HG03378 (cell line): ENCODE measurements at regions not wholly inside any gene's neighbourhood (a gene's known extent, or its start where the extent isn't known, plus 50 kb on each side); places are given as distances from the start of the nearest gene placed in this dataset.
"Not testable (repeated sequence)": the region's sequence is repeated elsewhere in the genome, so short reads cannot be mapped to it uniquely, and the experiment has no call there.

Source experiments
- ATAC-seq: cut with Tn5 transposase; IDR thresholded peaks from one replicate; pipeline ENCODE4 v1.9.1; 2021; ENCODE audit warnings: mild to moderate bottlenecking, moderate library complexity; ENCODE audit not compliant: unreplicated experiment

DNA sequence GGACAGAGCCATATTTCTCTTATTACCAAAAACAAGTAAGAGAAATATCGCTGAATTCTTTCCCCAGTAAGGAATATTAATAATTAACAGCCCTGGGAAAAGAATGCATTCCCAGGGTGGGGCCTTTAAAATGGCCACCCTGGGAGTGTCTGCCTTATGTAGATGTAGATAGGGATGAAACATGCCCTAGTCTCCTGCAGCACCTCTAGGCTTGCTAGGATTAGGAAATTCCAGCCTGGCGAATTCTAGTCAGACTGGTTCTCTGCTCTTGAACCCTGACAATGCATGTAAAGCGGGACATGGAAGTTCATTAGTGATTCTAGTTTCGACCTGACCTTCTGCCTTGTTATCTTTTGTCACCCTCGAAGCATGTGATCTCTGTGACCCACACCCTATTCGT is 405.2 kb upstream of the MAP2 start:
- ATAC-seq = not testable (repeated sequence)

GRCh38 chr2:209029249-209029648 is 394.6 kb upstream of the MAP2 start:
- no peak for ATAC-seq

DNA sequence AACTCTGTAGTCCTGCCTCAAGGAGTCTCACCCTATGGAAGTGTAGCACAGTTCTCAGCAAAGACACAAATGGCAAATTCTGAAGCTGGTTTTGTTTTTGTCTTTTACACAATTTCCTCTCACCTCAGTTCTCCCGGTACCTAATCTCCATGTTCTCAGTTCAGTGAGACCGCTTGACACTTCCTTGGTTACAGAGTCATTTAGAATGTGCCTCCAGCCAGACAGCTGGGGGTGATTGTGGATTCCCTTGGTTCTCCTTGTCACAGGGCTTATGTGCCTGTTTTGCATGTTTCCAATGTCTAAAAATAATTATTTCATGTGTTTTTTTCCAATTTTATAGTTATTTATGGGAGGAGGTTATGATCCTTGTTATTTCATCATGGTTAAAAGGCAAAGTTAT is 379.5 kb upstream of the MAP2 start:
- ATAC-seq = no peak

DNA sequence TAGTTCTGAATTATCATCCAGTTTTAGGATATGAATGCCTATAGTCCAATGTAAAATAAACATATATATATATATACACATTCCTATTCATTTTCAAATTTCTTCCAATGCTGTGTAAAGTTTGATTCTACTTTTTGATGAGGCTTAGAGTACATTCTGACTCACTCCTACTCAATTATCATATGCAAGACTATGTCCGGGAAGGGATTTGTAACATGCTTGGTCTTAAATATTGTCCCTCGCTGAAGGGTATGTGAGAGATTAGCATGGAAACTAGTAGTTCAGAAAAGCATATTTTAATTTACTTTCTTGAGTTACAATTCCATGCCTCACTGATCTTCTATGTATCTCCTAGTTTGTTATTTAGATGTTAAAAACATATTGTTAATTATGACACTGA is 377.7 kb upstream of the MAP2 start:
- ATAC-seq = no peak

DNA sequence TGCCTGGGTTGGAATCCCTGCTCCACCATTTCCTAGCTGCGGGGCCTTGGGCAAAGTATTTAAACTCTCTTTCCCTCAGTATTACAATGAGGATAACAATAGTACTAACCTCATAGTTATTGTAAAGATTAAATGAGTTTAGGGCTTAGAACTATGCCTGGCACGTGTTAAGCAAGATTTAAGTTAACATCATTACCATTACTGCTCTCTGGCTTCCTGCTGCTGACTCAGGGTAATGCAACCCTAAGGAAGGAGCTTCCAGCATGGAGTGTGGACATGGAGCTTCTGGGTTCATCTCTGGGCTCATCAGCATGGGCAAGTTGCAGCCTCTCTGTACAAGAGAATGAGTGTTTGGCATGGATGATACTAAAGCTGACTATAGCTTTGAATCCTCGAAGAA is 374.2 kb upstream of the MAP2 start:
- ATAC-seq = no peak

- no peak for ATAC-seq
Observed at GRCh38 chr2:209062210-209062609, 361.6 kb upstream of the MAP2 start.

DNA sequence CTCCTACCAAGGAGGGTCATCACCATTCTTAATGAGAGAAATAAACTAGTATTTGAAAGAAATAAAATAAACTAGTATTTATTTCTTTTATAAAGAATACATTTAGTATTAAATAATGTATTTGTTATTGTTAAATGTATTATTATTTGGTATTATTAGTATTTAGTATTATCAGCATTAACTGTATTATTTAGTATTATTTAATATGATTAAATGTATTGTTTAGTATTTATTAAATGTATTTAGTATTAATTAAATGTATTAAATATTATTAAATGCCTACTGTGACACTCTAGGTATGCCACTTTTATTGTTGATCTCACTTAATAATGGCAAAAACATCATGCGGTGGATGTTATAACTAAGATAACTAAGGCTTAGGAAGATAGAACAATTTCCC is 353.6 kb upstream of the MAP2 start:
- ATAC-seq = no peak

DNA sequence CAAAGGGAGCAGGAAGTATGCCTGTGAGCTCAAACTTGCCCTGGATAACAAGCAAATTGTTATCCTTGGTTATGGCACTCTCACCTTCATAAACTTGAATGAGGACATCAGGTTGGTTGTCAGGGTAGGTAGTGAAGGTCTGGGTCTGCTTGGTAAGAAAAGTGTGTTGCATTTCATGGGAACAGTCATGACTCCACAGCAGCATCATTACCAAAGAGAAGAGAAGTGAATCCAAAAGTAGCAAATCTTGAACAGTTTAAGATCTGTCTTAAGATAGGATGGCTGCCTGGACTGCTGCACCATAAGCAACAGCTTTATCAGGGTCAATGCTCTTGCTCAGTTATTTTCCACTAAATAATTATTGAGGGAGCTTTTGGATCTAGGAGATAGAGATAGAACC is 350.7 kb upstream of the MAP2 start:
- ATAC-seq = no peak

DNA sequence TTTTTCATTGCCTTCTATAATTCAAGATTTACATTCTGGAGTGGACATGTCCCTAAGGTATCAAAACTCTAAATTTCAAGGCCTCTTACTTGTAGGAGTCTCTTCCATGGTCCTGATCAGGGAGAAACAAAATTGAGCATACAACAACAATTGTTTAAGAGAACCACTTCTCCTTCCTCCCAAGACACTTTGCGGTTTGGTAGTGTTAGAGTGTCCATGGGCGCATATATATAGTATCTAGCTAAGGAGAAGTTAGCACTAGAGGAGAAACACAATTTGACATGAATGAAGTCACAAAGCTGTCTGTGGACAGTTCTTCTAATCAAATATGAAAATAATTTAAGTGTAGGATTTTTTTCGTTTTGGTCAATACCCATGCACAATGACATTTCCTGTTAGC is 349.1 kb upstream of the MAP2 start:
- ATAC-seq = no peak

DNA sequence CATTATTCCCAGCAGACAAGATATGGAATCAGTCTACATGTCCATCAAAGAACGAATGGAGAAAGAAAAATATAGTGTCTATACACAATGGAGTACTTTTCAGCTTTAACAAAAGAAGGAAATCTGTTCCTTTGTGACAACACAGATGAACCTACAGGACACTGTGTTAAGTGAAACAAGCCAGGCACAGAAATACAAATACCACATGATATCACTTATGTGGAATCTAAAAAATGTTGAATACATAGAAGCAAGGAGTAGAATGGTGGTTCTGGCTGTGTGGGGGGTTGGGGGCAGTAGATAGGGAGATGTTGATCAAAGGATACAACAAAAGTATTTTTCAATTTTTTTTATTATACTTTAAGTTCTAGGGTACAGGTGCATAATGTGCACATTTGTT is 347.7 kb upstream of the MAP2 start:
- no peak for ATAC-seq

GRCh38 chr2:209086761-209087160 is 337.1 kb upstream of the MAP2 start:
- ATAC-seq = no peak

- ATAC-seq = no peak
Observed at GRCh38 chr2:209091056-209091455, 332.8 kb upstream of the MAP2 start.

DNA sequence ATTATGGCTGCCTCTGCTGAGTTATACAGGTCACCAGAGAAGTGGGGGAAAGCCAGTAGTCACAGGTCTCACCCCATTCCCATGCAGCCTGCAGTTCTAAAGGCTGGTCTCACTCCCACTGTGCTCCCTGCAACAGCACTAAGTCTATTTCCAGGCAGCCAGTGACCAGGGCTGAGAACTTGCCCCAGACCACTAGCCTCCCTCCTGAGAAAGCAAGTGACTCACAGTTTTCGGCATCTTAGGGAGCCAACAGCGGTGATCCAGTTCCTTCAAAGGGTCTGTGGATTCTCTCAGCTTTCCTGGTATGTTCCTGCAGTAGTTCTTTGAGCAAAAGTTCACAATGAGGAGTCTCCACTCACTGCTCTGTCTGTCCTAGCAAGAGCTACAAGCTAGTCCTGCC is 329.6 kb upstream of the MAP2 start:
- no peak for ATAC-seq

- no peak for ATAC-seq
Observed at GRCh38 chr2:209095432-209095831, 328.4 kb upstream of the MAP2 start.

- no peak for ATAC-seq
Observed at GRCh38 chr2:209097168-209097567, 326.7 kb upstream of the MAP2 start.

DNA sequence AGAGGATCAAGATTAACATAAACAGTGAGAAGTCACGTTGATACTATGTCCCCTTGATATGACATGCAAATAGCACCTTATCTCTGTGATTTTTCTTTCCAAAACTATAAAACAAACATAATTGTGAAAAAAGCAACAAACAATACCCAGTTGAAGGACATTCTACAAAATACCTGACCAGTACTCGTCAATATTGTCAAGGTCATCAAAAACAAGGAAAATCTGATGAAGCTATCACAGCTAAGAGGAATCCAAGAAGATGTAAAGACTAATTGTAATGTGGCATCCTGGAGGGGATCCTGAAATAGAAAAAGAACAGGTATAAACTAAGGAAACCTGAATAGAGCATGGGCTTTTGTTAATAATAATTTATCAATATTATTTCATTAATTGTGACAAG is 321.5 kb upstream of the MAP2 start:
- no peak for ATAC-seq

DNA sequence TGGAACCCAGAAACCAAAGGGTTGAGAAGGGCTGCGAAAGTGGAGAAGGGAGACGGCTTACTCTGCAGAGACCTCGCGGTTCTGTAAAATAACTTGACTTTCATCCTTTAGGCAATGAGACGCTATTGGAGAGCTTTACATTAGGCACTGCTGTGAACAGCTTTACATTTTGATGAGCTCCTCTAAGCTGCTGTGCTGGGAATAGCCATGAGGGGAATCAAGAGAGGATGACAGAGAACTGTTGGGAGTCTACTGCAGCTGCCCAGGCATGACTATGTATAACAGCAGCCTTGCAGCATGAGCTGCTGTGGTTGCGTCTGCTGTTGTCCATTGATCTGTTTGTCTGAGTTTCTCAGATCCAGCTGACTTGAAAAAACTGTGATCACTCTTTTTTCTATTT is 310.8 kb upstream of the MAP2 start:
- no peak for ATAC-seq

DNA sequence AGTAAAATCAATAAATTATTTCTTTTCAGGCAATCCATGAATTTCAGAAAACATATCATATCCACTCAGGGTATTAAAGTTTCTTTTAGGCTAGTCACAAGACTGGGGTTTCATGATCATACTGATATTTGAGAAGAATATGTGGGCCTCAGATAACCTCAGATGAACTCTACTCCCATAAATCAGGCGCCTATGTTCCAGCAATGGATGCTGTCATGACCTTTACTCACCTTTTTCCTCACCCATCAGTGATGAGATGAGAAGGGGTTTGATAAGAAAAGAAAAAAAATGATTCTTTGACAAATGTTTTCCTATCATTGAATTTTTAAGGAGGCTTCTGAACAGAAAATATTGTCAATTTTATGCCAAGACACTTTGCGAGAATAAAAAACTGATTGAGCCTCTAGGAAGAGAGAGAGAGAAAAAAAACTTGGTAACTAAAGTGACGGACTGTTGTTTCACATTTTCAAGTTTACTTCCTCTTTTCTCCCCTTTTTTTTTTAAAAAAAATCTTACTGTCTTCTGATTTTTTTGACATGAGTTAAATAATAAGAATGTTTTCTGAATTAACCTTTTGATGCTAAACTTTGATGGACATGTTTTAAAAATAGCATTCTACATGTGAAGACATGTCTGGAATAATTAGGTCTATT is 309.1 kb upstream of the MAP2 start:
- ATAC-seq = no peak

DNA sequence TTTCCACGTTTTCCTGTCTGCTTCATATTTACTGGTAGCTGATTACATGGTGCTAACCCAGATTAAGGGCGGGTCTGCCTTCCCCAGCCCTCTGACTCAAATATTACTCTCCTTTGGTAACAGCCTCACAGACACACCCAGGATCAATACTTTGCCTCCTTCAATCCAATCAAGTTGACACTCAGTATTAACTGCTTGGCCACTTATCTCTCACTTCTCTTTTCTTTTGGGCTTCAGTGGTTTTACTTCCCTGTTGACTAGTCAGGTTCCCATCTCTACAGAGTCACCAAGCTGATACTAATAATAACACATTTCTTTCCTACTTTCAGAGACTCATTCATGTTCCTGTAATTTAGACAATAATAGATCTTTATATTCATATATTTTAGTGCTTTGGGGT is 302.2 kb upstream of the MAP2 start:
- peak; percentile 98 for ATAC-seq

DNA sequence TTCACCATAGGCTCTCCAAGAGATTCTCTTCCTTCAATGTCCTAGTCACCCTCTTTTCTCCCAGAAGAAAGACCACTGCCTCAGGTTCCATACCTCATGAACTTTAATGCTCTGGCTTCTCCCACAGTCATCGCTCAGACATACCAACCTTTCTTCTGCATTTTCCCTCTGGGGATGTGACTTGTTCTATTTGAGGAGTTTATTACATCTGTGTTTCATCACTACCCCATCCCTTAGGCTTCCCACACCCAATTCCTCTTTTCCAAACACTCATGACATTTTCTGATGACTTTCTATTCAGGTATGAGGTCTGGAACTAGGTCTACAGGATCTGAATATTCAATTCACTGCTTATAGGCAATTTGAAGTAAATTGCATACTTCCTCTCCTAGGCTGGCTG is 298.6 kb upstream of the MAP2 start:
- ATAC-seq = no peak

DNA sequence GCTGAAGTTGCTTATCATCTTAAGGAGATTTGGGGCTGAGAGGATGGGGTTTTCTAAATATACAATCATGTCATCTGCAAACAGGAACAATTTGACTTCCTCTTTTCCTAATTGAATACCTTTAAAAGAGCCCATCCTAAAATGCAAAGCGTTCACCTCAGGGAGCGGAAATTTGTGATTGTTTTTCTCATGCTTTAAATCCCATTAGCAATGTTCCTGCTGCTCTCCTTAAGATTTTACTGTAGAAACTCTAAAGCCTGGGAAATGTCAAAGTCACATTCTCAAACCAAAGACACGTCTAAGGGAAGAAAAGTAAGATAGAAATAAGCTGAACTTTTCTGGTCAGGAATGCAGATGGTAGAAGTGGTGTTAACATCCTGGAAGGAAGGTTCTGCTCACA is 285.8 kb upstream of the MAP2 start:
- no peak for ATAC-seq

GRCh38 chr2:209141142-209141541 is 282.7 kb upstream of the MAP2 start:
- no peak for ATAC-seq

DNA sequence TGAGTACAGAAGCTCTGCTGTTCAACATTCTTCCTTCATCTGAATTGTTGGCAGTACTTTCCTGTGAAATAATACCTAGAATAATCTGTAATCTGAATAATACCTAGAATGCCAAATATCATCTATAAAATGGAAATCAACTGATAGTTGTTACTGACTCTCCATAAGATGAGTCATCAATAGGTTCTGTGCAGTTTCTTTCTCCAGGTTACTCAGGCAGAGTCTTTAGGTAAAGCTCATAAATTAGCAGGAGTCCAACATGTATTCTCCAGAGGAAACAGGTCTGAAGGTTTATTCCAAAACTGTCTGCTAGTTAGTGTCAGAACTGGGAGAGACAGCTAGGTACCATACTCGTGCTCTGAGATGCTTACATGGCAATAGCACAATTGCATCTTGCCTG is 282.0 kb upstream of the MAP2 start:
- no peak for ATAC-seq
